Upper lobe of left lung (tissue), 6 donors: ENCODE measurements at regions not wholly inside any gene's neighbourhood (a gene's known extent, or its start where the extent isn't known, plus 50 kb on each side); places are given as distances from the start of the nearest gene placed in this dataset.

ENCODE experiments used
- ATAC-seq, 2 donors: fragments of 200-7000 bp; cut with Tn5 transposase; one replicate each; pipeline ENCODE4 v1.9.1; 2022; ENCODE audit warnings: mild to moderate bottlenecking in 2 of 2, moderate library complexity in 2 of 2; ENCODE audit not compliant: low FRiP score in 2 of 2
- DNase-seq, 2 donors: peaks; one replicate each; pipeline ENCODE4 v3.0.0-alpha.2; 2019 to 2020
- H3K27ac ChIP-seq, 4 donors: fragments of 200-600 bp; sonication (generic); one replicate each; pipeline ENCODE4 v1.5.1; 2016 to 2019
- H3K27me3 ChIP-seq, 4 donors: fragments of 200-600 bp; sonication (generic); one replicate each; pipeline ENCODE4 v1.5.1; 2017 to 2019
- H3K36me3 ChIP-seq, 4 donors: fragments of 200-600 bp; sonication (generic); one replicate each; pipeline ENCODE4 v1.5.1; 2016 to 2019
- H3K4me1 ChIP-seq, 4 donors: fragments of 200-600 bp; sonication (generic); one replicate each; pipeline ENCODE4 v1.5.1; 2018 to 2019
- H3K4me3 ChIP-seq, 4 donors: fragments of 200-600 bp; sonication (generic); one replicate each; pipeline ENCODE4 v1.5.1; 2017 to 2019; ENCODE audit warnings: mild to moderate bottlenecking in 2 of 4, moderate library complexity in 1 of 4
- H3K9me3 ChIP-seq, 4 donors: fragments of 200-600 bp; sonication (generic); one replicate each; pipeline ENCODE4 v1.5.1; 2018 to 2019
- CTCF ChIP-seq, 6 experiments: fragments of 450-650 bp in 4 of 6; fragments of 200-600 bp in 2 of 6; sonication (generic) in 2 of 6; IDR thresholded peaks; one replicate each; pipeline ENCODE4 v1.5.1; 2016 to 2019; ENCODE audit warnings: antibody characterized with exemption in 6 of 6
- EP300 ChIP-seq, 4 donors: sonication (generic); formaldehyde crosslinking; IDR thresholded peaks; one replicate each; pipeline ENCODE4 v1.5.1; 2017; ENCODE audit warnings: antibody characterized with exemption in 4 of 4, control low read depth in 2 of 4
- POLR2A ChIP-seq, 4 donors: fragments of 450-650 bp; IDR thresholded peaks; one replicate each; pipeline ENCODE4 v1.5.1; 2016 to 2017; ENCODE audit warnings: antibody characterized with exemption in 4 of 4, mild to moderate bottlenecking in 2 of 4
- POLR2AphosphoS5 ChIP-seq, 2 donors: sonication (generic); formaldehyde crosslinking; IDR thresholded peaks; one replicate each; pipeline ENCODE4 v1.5.1; 2017; ENCODE audit warnings: antibody characterized with exemption in 2 of 2
- WGBS, 2 donors: methylation state at CpG; one replicate each; pipeline ENCODE4 v1.1.5; 2017 to 2018; 5-methylcytosine and 5-hydroxymethylcytosine counted together
- donor health status: DM: no; HTN: no; CAD: no; lungs with moderate emphysema.
- donor health status: DM: no; HTN: yes; CAD: no; lungs with severe emphysema.

GRCh38 chr2:173672573-173673340 is 292.4 kb downstream of the SP3 start:
- 91 to 94% methylated on average over 3 of the region's 3 CpGs for WGBS, 2 donors
- TF ChIP-seq EP300 (IDR thresholded peaks at IDR 0.05) (no peak), CTCF (IDR thresholded peaks at IDR 0.05) (no peak)
- no peak for ATAC-seq

GRCh38 chr2:173673640-173674039 is 291.5 kb downstream of the SP3 start:
- TF ChIP-seq CTCF (IDR thresholded peaks at IDR 0.05) = no peak
- no peak for TF ChIP-seq EP300 (IDR thresholded peaks at IDR 0.05)
- TF ChIP-seq POLR2A (IDR thresholded peaks at IDR 0.05) = no peak
- TF ChIP-seq POLR2AphosphoS5 (IDR thresholded peaks at IDR 0.05) = no peak
- Histone ChIP-seq H3K27me3 (no peaks in the 10 kb centered on the region), H3K9me3 (no peaks in the 10 kb centered on the region), H3K4me3 (no peak overlapping the region), H3K27ac (no peak overlapping the region), H3K4me1 (no peaks in the 10 kb centered on the region), H3K36me3 (no peaks in the 10 kb centered on the region)
- WGBS, 2 donors = 87% methylated on average over 1 of the region's 1 CpG
- ATAC-seq = no peak
- DNase-seq = no peak

More at GRCh38 chr2:173672573-173673340, 292.4 kb downstream of the SP3 start:
- H3K27ac ChIP-seq = no peak overlapping the region
- H3K27me3 ChIP-seq = no peaks in the 10 kb centered on the region
- no peak for DNase-seq
- no peaks in the 10 kb centered on the region for H3K4me1 ChIP-seq
- no peak overlapping the region for H3K4me3 ChIP-seq
- no peaks in the 10 kb centered on the region for H3K36me3 ChIP-seq
- H3K9me3 ChIP-seq = no peaks in the 10 kb centered on the region

- ATAC-seq (no peak), DNase-seq (no peak)
- 26 to 36% methylated on average over 1 of the region's 1 CpG for WGBS, 2 donors
- no peak overlapping the region for H3K4me3 ChIP-seq
- peaks cover 0 to 7% (median 0%) of the 10 kb centered on the region in 4 donors for H3K9me3 ChIP-seq
- H3K27ac ChIP-seq = no peak overlapping the region
- no peaks in the 10 kb centered on the region for H3K4me1 ChIP-seq
- TF ChIP-seq POLR2A (IDR thresholded peaks at IDR 0.05) (no peak), EP300 (IDR thresholded peaks at IDR 0.05) (no peak), CTCF (IDR thresholded peaks at IDR 0.05) (no peak), POLR2AphosphoS5 (IDR thresholded peaks at IDR 0.05) (no peak)
- no peaks in the 10 kb centered on the region for H3K36me3 ChIP-seq
- no peaks in the 10 kb centered on the region for H3K27me3 ChIP-seq
These were observed 288.5 kb downstream of the SP3 start for GRCh38 chr2:173676647-173677046.

GRCh38 chr2:173678186-173678585 is 287.0 kb downstream of the SP3 start:
- ATAC-seq = no peak
- Histone ChIP-seq H3K4me1 (no peaks in the 10 kb centered on the region), H3K27me3 (no peaks in the 10 kb centered on the region)

More at GRCh38 chr2:173678186-173678585, 287.0 kb downstream of the SP3 start:
- no peaks in the 10 kb centered on the region for H3K36me3 ChIP-seq
- H3K9me3 ChIP-seq = peaks cover 0 to 11% (median 0%) of the 10 kb centered on the region in 4 donors
- H3K4me3 ChIP-seq = no peak overlapping the region
- no peak overlapping the region for H3K27ac ChIP-seq
- 67 to 80% methylated on average over 1 of the region's 1 CpG for WGBS, 2 donors
- DNase-seq = no peak
- TF ChIP-seq EP300 (IDR thresholded peaks at IDR 0.05) = no peak
- TF ChIP-seq CTCF (IDR thresholded peaks at IDR 0.05) = no peak
